SH-SY5Y (cell line): ENCODE measurements at regions not wholly inside any gene's neighbourhood (a gene's known extent, or its start where the extent isn't known, plus 50 kb on each side); places are given as distances from the start of the nearest gene placed in this dataset.

ENCODE experiments used
- GATA2 ChIP-seq: IDR thresholded peaks from 2 replicates; pipeline ENCODE4 v1.6.1; 2011; ENCODE audit warnings: mild to moderate bottlenecking, low read depth, low read length
- GATA3 ChIP-seq: IDR thresholded peaks from 2 replicates; pipeline ENCODE4 v1.6.1; 2011; ENCODE audit warnings: low read depth, mild to moderate bottlenecking, low read length, moderate library complexity

DNA sequence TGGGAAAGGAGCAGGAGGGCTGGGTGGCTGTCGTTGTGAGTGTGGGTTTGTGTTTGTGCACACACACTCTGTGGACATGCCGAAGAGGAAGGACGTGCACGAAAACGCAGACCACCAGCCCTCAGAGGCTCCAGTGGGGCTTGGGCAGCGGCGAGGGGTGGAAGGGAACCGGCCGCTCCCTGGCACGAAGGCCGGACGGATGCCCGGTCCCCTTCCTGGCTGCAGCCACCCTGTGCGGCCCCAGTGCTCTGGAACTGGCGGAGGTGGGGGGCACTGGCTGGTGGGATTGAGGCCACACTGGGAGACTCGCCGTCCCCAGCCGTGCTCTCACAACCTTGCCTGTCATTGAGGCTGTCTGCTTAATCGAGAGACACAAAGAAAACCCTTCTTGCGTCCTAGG is 852.6 kb upstream of the SALL3 start:
- no peak for TF ChIP-seq GATA2
- TF ChIP-seq GATA3, result no peak
